H1 (cell line): ENCODE measurements at regions not wholly inside any gene's neighbourhood (a gene's known extent, or its start where the extent isn't known, plus 50 kb on each side); places are given as distances from the start of the nearest gene placed in this dataset.

Experiments used
- CTCF ChIA-PET: fragments of 300-600 bp; sonication (Branson Sonifier 250); formaldehyde crosslinking; loops from one replicate; lab custom pipeline; 2021; ENCODE audit not compliant: partially characterized antibody; lab: Charles Lee
- POLR2A ChIA-PET: fragments of 300-600 bp; sonication (Branson Sonifier 250); formaldehyde crosslinking; loops from one replicate; lab custom pipeline; 2021; ENCODE audit warnings: inconsistent platforms; ENCODE audit not compliant: partially characterized antibody; lab: Charles Lee
- DNase-seq, 2 experiments: peaks; one replicate each; pipeline versions ENCODE4 v3.0.0 to v3.0.0-alpha.2; 2010 to 2022; ENCODE audit warnings: low spot score in 2 of 2, low read depth in 1 of 2, mixed read lengths in 1 of 2
- FAIRE-seq: peaks from 2 replicates; lab custom pipeline; 2011; peaks lifted over from hg19 to GRCh38; lab: Jason Lieb, UNC
- H2AFZ ChIP-seq: 2 replicates; pipeline ENCODE4 v1.8.1; 2012; ENCODE audit warnings: low read length, inconsistent platforms
- H2AK5ac ChIP-seq: 2 replicates; pipeline ENCODE4 v1.6.1; 2013; ENCODE audit warnings: low read depth, low read length
- H2BK120ac ChIP-seq: replicated peaks from 2 replicates; pipeline ENCODE3; 2013; ENCODE audit warnings: low read depth, low read length, inconsistent platforms
- H2BK12ac ChIP-seq: 2 replicates; pipeline ENCODE4 v1.6.1; 2013; ENCODE audit warnings: low read depth, low read length
- H2BK15ac ChIP-seq: 2 replicates; pipeline ENCODE4 v1.6.1; 2013; ENCODE audit warnings: low read length
- H2BK20ac ChIP-seq: 2 replicates; pipeline ENCODE4 v1.6.1; 2013; ENCODE audit warnings: low read length
- H2BK5ac ChIP-seq: 2 replicates; pipeline ENCODE4 v1.6.1; 2013; ENCODE audit warnings: low read depth, low read length
- H3K14ac ChIP-seq: 2 replicates; pipeline ENCODE4 v1.6.1; 2013; ENCODE audit warnings: inconsistent platforms; ENCODE audit not compliant: insufficient read length
- H3K18ac ChIP-seq: 2 replicates; pipeline ENCODE4 v1.6.1; 2013; ENCODE audit warnings: low read length; ENCODE audit errors: extremely low read depth
- H3K23ac ChIP-seq: 2 replicates; pipeline ENCODE4 v1.6.1; 2013; ENCODE audit warnings: inconsistent platforms; ENCODE audit not compliant: insufficient read length
- H3K23me2 ChIP-seq: 2 replicates; pipeline ENCODE4 v1.6.1; 2013; ENCODE audit warnings: low read depth, low read length
- H3K27ac ChIP-seq: 2 replicates; pipeline ENCODE4 v1.6.1; 2011; ENCODE audit warnings: low read depth, low read length, inconsistent platforms
- H3K27me3 ChIP-seq, 4 experiments: replicated peaks in 1 of 4; 1 replicate in 1 of 4; 2 replicates in 3 of 4; pipeline versions ENCODE4 v1.6.1 to v1.8.1; 2011 to 2013; ENCODE audit warnings: low read length in 3 of 4, mild to moderate bottlenecking in 3 of 4, inconsistent platforms in 2 of 4, mixed read lengths in 2 of 4, moderate library complexity in 1 of 4; ENCODE audit not compliant: control insufficient read depth in 3 of 4, insufficient read depth in 3 of 4; ENCODE audit errors: extremely low read depth in 1 of 4
- H3K36me3 ChIP-seq, 4 experiments: 2 replicates each; pipeline versions ENCODE4 v1.6.1 to v1.8.1; 2011 to 2013; ENCODE audit warnings: mild to moderate bottlenecking in 4 of 4, low read length in 3 of 4, moderate library complexity in 2 of 4, control low read depth in 1 of 4, inconsistent platforms in 1 of 4; ENCODE audit not compliant: insufficient read depth in 4 of 4, control insufficient read depth in 2 of 4
- H3K4ac ChIP-seq: replicated peaks from 2 replicates; pipeline ENCODE3; 2013; ENCODE audit warnings: low read length, low read depth, mixed read lengths, inconsistent platforms; ENCODE audit not compliant: insufficient read length
- H3K4me1 ChIP-seq, 4 experiments: replicated peaks in 1 of 4; 1 replicate in 1 of 4; 2 replicates in 3 of 4; pipeline versions ENCODE4 v1.6.1 to v1.8.1; 2011 to 2013; ENCODE audit warnings: low read length in 3 of 4, inconsistent platforms in 2 of 4, mixed read lengths in 1 of 4; ENCODE audit not compliant: insufficient read depth in 4 of 4, control insufficient read depth in 3 of 4
- H3K4me2 ChIP-seq, 2 experiments: 2 replicates each; pipeline versions ENCODE4 v1.6.1 to v1.8.1; 2011 to 2013; ENCODE audit warnings: low read depth in 2 of 2, low read length in 2 of 2, control low read depth in 1 of 2, inconsistent platforms in 1 of 2, mild to moderate bottlenecking in 1 of 2; ENCODE audit not compliant: insufficient read depth in 1 of 2
- H3K4me3 ChIP-seq, 4 experiments: fragments of 200-600, 300-600 bp in 1 of 4; sonication (generic), shearing (Covaris generic), sonication (Bioruptor Twin) in 1 of 4; 2 replicates each; pipeline versions ENCODE4 v1.5.1 to v1.8.1; 2011 to 2016; ENCODE audit warnings: low read length in 4 of 4, low read depth in 3 of 4, control low read depth in 2 of 4, inconsistent platforms in 2 of 4, mild to moderate bottlenecking in 2 of 4, mixed read lengths in 1 of 4, moderate library complexity in 1 of 4; ENCODE audit not compliant: insufficient read depth in 2 of 4; ENCODE audit errors: extremely low read depth in 1 of 4
- H3K56ac ChIP-seq: replicated peaks from 2 replicates; pipeline ENCODE3; 2013; ENCODE audit warnings: low read depth, mild to moderate bottlenecking, mixed read lengths, low read length, inconsistent platforms; ENCODE audit not compliant: insufficient read length
- H3K79me1 ChIP-seq: 2 replicates; pipeline ENCODE4 v1.6.1; 2013; ENCODE audit warnings: low read depth, low read length, control low read depth
- H3K79me2 ChIP-seq, 2 experiments: 2 replicates each; pipeline versions ENCODE4 v1.6.1 to v1.8.1; 2012 to 2013; ENCODE audit warnings: low read length in 2 of 2, mild to moderate bottlenecking in 2 of 2, inconsistent platforms in 1 of 2; ENCODE audit not compliant: insufficient read depth in 2 of 2, control insufficient read depth in 1 of 2
- H3K9ac ChIP-seq, 4 experiments: replicated peaks in 1 of 4; 1 replicate in 1 of 4; 2 replicates in 3 of 4; pipeline versions ENCODE4 v1.6.1 to v1.8.1; 2011 to 2013; ENCODE audit warnings: low read depth in 3 of 4, low read length in 3 of 4, control low read depth in 2 of 4, mild to moderate bottlenecking in 2 of 4, moderate library complexity in 2 of 4, inconsistent platforms in 1 of 4; ENCODE audit errors: extremely low read depth in 1 of 4
- H3K9me3 ChIP-seq, 2 experiments: 2 replicates each; pipeline versions ENCODE4 v1.6.1 to v1.8.1; 2012 to 2013; ENCODE audit warnings: mild to moderate bottlenecking in 2 of 2, moderate library complexity in 2 of 2, control low read depth in 1 of 2, inconsistent platforms in 1 of 2, low read depth in 1 of 2, low read length in 1 of 2, mixed read lengths in 1 of 2; ENCODE audit not compliant: insufficient read depth in 2 of 2
- H4K20me1 ChIP-seq, 2 experiments: replicated peaks in 1 of 2; 2 replicates each; pipeline versions ENCODE3 to v1.8.1; 2011 to 2013; ENCODE audit warnings: inconsistent platforms in 2 of 2, low read length in 2 of 2, mild to moderate bottlenecking in 1 of 2; ENCODE audit not compliant: insufficient read depth in 2 of 2, control insufficient read depth in 1 of 2
- H4K5ac ChIP-seq: 2 replicates; pipeline ENCODE4 v1.6.1; 2013; ENCODE audit warnings: low read length, low read depth, mixed read lengths, inconsistent platforms; ENCODE audit not compliant: insufficient read length
- H4K8ac ChIP-seq: 2 replicates; pipeline ENCODE4 v1.8.0; 2013; ENCODE audit warnings: mild to moderate bottlenecking, moderate library complexity, low read length, inconsistent platforms; ENCODE audit not compliant: insufficient read depth; ENCODE audit errors: extremely low read depth
- H4K91ac ChIP-seq: replicated peaks from 2 replicates; pipeline ENCODE3; 2013; ENCODE audit warnings: low read length, mixed read lengths, inconsistent platforms; ENCODE audit not compliant: insufficient read length
- JUN ChIP-seq: IDR thresholded peaks from 2 replicates; pipeline ENCODE4 v1.6.1; 2011; ENCODE audit warnings: low read depth, mild to moderate bottlenecking, improper control_type of control experiment, low read length
- KDM5A ChIP-seq: fragments of 200-600 bp; IDR thresholded peaks from 2 replicates; pipeline ENCODE4 v1.7.1; 2012; ENCODE audit warnings: mild to moderate bottlenecking, low read length, inconsistent platforms, mixed read lengths
- SIRT6 ChIP-seq: IDR thresholded peaks from one replicate; pipeline ENCODE4 v1.7.1; 2012; ENCODE audit warnings: low read length, inconsistent platforms
- SIX5 ChIP-seq: IDR thresholded peaks from 2 replicates; pipeline ENCODE4 v1.6.1; 2011; ENCODE audit warnings: mild to moderate bottlenecking, low read depth, low read length
- SP1 ChIP-seq: IDR thresholded peaks from 2 replicates; pipeline ENCODE4 v1.6.1; 2011; ENCODE audit warnings: low read depth, low read length
- SP2 ChIP-seq: IDR thresholded peaks from 2 replicates; pipeline ENCODE4 v1.6.1; 2012; ENCODE audit warnings: mild to moderate bottlenecking, low read length, inconsistent platforms
- SRF ChIP-seq: IDR thresholded peaks from 2 replicates; pipeline ENCODE4 v1.6.1; 2011; ENCODE audit warnings: mild to moderate bottlenecking, low read depth, low read length, moderate library complexity
- TBP ChIP-seq: IDR thresholded peaks from 2 replicates; pipeline ENCODE4 v1.6.1; 2011; ENCODE audit warnings: low read depth, low read length, improper control_type of control experiment
- WGBS, 2 experiments: shearing (Covaris generic) in 1 of 2; methylation state at CpG; one replicate each; pipeline versions ENCODE4 v1.1.6 to v1.1.7; 2013 to 2015; ENCODE audit warnings: low lambda C conversion rate in 2 of 2, mixed read lengths in 2 of 2, inconsistent platforms in 1 of 2, low coverage in 1 of 2, missing lambda C conversion rate in 1 of 2; ENCODE audit not compliant: insufficient replicate concordance in 2 of 2, insufficient coverage in 1 of 2, insufficient read length in 1 of 2; ENCODE audit errors: extremely low coverage in 1 of 2, missing lambda C conversion rate in 1 of 2; 5-methylcytosine and 5-hydroxymethylcytosine counted together

DNA sequence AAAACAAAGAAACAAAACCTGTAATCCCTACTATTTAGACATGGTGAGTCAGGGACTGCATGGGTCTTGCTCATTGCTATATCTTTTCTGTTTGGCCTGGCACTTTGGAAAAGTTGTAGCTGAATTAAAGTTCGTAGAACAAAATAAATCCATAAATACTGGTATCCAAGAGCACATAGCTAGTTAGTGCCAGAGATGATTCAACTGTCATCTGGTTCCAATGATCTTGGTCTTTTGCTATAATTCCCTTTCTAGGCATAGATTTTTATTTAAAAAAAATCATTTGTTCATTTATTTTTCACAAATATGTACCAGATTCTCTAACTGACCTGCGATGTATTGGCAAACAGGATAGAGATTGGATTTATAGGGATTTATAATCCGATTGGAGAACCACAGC lies 1436.1 kb upstream of the GOT2 start:
- Histone ChIP-seq H2AK5ac (no peak overlapping the region), H3K4me1 (no peaks in the 10 kb centered on the region), H2AFZ (no peak overlapping the region; the same call in 1 of the 2 replicates), H2BK15ac (no peak overlapping the region), H3K27me3 (no peaks in the 10 kb centered on the region), H3K36me3 (no peaks in the 10 kb centered on the region), H3K23me2 (no peaks in the 10 kb centered on the region), H2BK12ac (no peak overlapping the region), H2BK5ac (no peak overlapping the region), H3K9ac (no peak overlapping the region), H4K20me1 (no peaks in the 10 kb centered on the region), H3K18ac (no peak overlapping the region)
- 90% methylated on average over 3 of the region's 3 CpGs; no CpG with 5 or more reads in 1 of the 2 experiments for WGBS, 2 experiments
- no peak for FAIRE-seq
- TF ChIP-seq SRF: no peak
- no peak for TF ChIP-seq JUN
- TF ChIP-seq SIX5: no peak
- TF ChIP-seq TBP: no peak
- TF ChIP-seq KDM5A: no peak
- no peak for TF ChIP-seq SIRT6
- no peak for TF ChIP-seq SP2
- TF ChIP-seq SP1: no peak
- TF ChIP-seq, all 59 proteins: peak for 0
- H4K91ac ChIP-seq: no peak overlapping the region
- H3K79me1 ChIP-seq: no peaks in the 10 kb centered on the region
- H2BK20ac ChIP-seq: no peak overlapping the region
- H2BK120ac ChIP-seq: no peak overlapping the region
- H3K9me3 ChIP-seq: no peaks in the 10 kb centered on the region
- no peak overlapping the region for H3K56ac ChIP-seq
- H4K5ac ChIP-seq: no peak overlapping the region
- POLR2A ChIA-PET: no interaction called here
- no peaks in the 10 kb centered on the region for H3K79me2 ChIP-seq
- no peak for DNase-seq
- no peak overlapping the region for H4K8ac ChIP-seq
- no peak overlapping the region for H3K27ac ChIP-seq
- no peak overlapping the region for H3K4ac ChIP-seq
- CTCF ChIA-PET: interaction anchor here (0.6 to 0.8 kb wide), 2 partner anchors 32 to 288 kb away, joined by 3 read pairs; no protein-coding TSS in a partner anchor
- H3K4me2 ChIP-seq: no peak overlapping the region
- H3K14ac ChIP-seq: no peak overlapping the region
- H3K23ac ChIP-seq: no peak overlapping the region
- H3K4me3 ChIP-seq: no peak overlapping the region
